ENCODE measurements at regions not wholly inside any gene's neighbourhood (a gene's known extent, or its start where the extent isn't known, plus 50 kb on each side); places are given as distances from the start of the nearest gene placed in this dataset.

GRCh38 chr1:184152434-184152898, 100.9 kb downstream of the TSEN15 start:
- TF ChIP-seq POLR2A (IDR thresholded peaks at IDR 0.05; ENCODE audit: low read length): no peak
- no peak for TF ChIP-seq GATA1 (IDR thresholded peaks at IDR 0.05; ENCODE audit: low read depth, low read length)
